Astrocyte (in vitro differentiated cells and primary cell): ENCODE measurements at regions not wholly inside any gene's neighbourhood (a gene's known extent, or its start where the extent isn't known, plus 50 kb on each side); places are given as distances from the start of the nearest gene placed in this dataset.

ENCODE experiments used
- DNase-seq: peaks from one replicate; pipeline ENCODE4 v3.0.0-alpha.2; 2010; ENCODE audit warnings: low read depth
- FAIRE-seq: peaks from 2 replicates; lab custom pipeline; 2011; peaks lifted over from hg19 to GRCh38; lab: Jason Lieb, UNC
- H2AFZ ChIP-seq: 2 replicates; pipeline ENCODE4 v1.6.0; 2012; ENCODE audit warnings: low read depth, low read length, inconsistent platforms
- H3K27ac ChIP-seq: 2 replicates; pipeline ENCODE4 v1.5.1; 2011; ENCODE audit warnings: low read depth, low read length, inconsistent platforms
- H3K27me3 ChIP-seq: 2 replicates; pipeline ENCODE4 v1.6.0; 2011; ENCODE audit warnings: low read length, inconsistent platforms; ENCODE audit not compliant: insufficient read depth
- H3K36me3 ChIP-seq: 2 replicates; pipeline ENCODE4 v1.5.1; 2011; ENCODE audit warnings: low read length, inconsistent platforms; ENCODE audit not compliant: insufficient read depth
- H3K4me1 ChIP-seq: 2 replicates; pipeline ENCODE4 v1.5.1; 2011; ENCODE audit warnings: low read length, inconsistent platforms; ENCODE audit not compliant: insufficient read depth
- H3K4me2 ChIP-seq: 2 replicates; pipeline ENCODE4 v1.6.0; 2012; ENCODE audit warnings: low read length, inconsistent platforms
- H3K4me3 ChIP-seq: 2 replicates; pipeline ENCODE4 v1.5.1; 2011; ENCODE audit warnings: low read depth, mild to moderate bottlenecking, low read length, inconsistent platforms; ENCODE audit not compliant: insufficient read depth
- H3K79me2 ChIP-seq: 2 replicates; pipeline ENCODE4 v1.6.0; 2012; ENCODE audit warnings: mild to moderate bottlenecking, low read length, inconsistent platforms; ENCODE audit not compliant: insufficient read depth
- H3K9ac ChIP-seq: 2 replicates; pipeline ENCODE4 v1.6.0; 2012; ENCODE audit warnings: mild to moderate bottlenecking, low read length, inconsistent platforms
- H3K9me3 ChIP-seq: 2 replicates; pipeline ENCODE4 v1.5.1; 2012; ENCODE audit warnings: low read depth, mild to moderate bottlenecking, low read length, inconsistent platforms; ENCODE audit not compliant: insufficient read depth
- H4K20me1 ChIP-seq: 2 replicates; pipeline ENCODE4 v1.6.0; 2012; ENCODE audit warnings: low read length, inconsistent platforms; ENCODE audit not compliant: insufficient read depth
- H3K27ac Mint-ChIP-seq: one replicate; pipeline ENCODE4 v1.8.0; 2021; ENCODE audit warnings: mild to moderate bottlenecking, mixed read lengths; ENCODE audit not compliant: unreplicated experiment
- H3K27me3 Mint-ChIP-seq: one replicate; pipeline ENCODE4 v1.8.0; 2021; ENCODE audit warnings: low read depth, mixed read lengths; ENCODE audit not compliant: unreplicated experiment
- H3K36me3 Mint-ChIP-seq: one replicate; pipeline ENCODE4 v1.8.0; 2021; ENCODE audit warnings: low read depth, mixed read lengths; ENCODE audit not compliant: unreplicated experiment
- H3K4me1 Mint-ChIP-seq: one replicate; pipeline ENCODE4 v1.8.0; 2021; ENCODE audit warnings: low read depth, mixed read lengths; ENCODE audit not compliant: unreplicated experiment
- H3K4me3 Mint-ChIP-seq: one replicate; pipeline ENCODE4 v1.8.0; 2021; ENCODE audit warnings: mild to moderate bottlenecking, moderate library complexity, mixed read lengths; ENCODE audit not compliant: unreplicated experiment
- H3K9me3 Mint-ChIP-seq: one replicate; pipeline ENCODE4 v1.8.0; 2021; ENCODE audit warnings: mild to moderate bottlenecking, mixed read lengths; ENCODE audit not compliant: unreplicated experiment
- CTCF ChIP-seq: IDR thresholded peaks from 2 replicates; pipeline ENCODE4 v1.5.1; 2011; ENCODE audit warnings: low read depth, mild to moderate bottlenecking, inconsistent platforms, low read length, moderate library complexity; ENCODE audit not compliant: insufficient read depth
- EZH2 ChIP-seq: IDR thresholded peaks from 2 replicates; pipeline ENCODE4 v1.6.1; 2012; ENCODE audit warnings: mild to moderate bottlenecking, low read length, inconsistent platforms; ENCODE audit not compliant: insufficient read depth

- Histone ChIP-seq H3K9ac (no peak overlapping the region), H3K4me3 (no peak overlapping the region), H3K27me3 (no peaks in the 10 kb centered on the region), H2AFZ (no peak overlapping the region), H3K27ac (no peak overlapping the region), H4K20me1 (no peaks in the 10 kb centered on the region), H3K79me2 (no peaks in the 10 kb centered on the region), H3K9me3 (no peaks in the 10 kb centered on the region), H3K4me2 (no peak overlapping the region), H3K36me3 (no peaks in the 10 kb centered on the region), H3K4me1 (no peaks in the 10 kb centered on the region)
- Mint-ChIP-seq H3K36me3 (no peaks in the 10 kb centered on the region), H3K9me3 (no peaks in the 10 kb centered on the region), H3K4me3 (no peak overlapping the region), H3K4me1 (peaks cover 5% of the 10 kb centered on the region), H3K27me3 (no peaks in the 10 kb centered on the region), H3K27ac (no peak overlapping the region)
- FAIRE-seq (no peak), DNase-seq (no peak)
- no peak for TF ChIP-seq EZH2
- TF ChIP-seq CTCF, result no peak
These were observed 789.0 kb downstream of the TECRL start for GRCh38 chr4:63620271-63620670.

- Histone ChIP-seq H3K27ac (no peak overlapping the region), H3K79me2 (no peaks in the 10 kb centered on the region), H3K9me3 (no peaks in the 10 kb centered on the region), H3K4me2 (no peak overlapping the region), H3K4me1 (no peaks in the 10 kb centered on the region), H3K9ac (no peak overlapping the region), H3K4me3 (no peak overlapping the region), H3K36me3 (no peaks in the 10 kb centered on the region), H3K27me3 (no peaks in the 10 kb centered on the region), H2AFZ (no peak overlapping the region), H4K20me1 (no peaks in the 10 kb centered on the region)
- no peaks in the 10 kb centered on the region for H3K36me3 Mint-ChIP-seq
- no peak overlapping the region for H3K27ac Mint-ChIP-seq
- FAIRE-seq (no peak), DNase-seq (no peak)
- no peaks in the 10 kb centered on the region for H3K27me3 Mint-ChIP-seq
- TF ChIP-seq CTCF, result no peak
- TF ChIP-seq EZH2, result no peak
- H3K4me3 Mint-ChIP-seq, result no peak overlapping the region
- H3K9me3 Mint-ChIP-seq, result no peaks in the 10 kb centered on the region
- H3K4me1 Mint-ChIP-seq, result peaks cover 5% of the 10 kb centered on the region
These were observed 789.5 kb downstream of the TECRL start for GRCh38 chr4:63619771-63620170.

- Histone ChIP-seq H3K27me3 (no peaks in the 10 kb centered on the region), H3K4me3 (no peak overlapping the region), H3K79me2 (no peaks in the 10 kb centered on the region), H3K4me1 (no peaks in the 10 kb centered on the region), H3K36me3 (no peaks in the 10 kb centered on the region), H3K9me3 (no peaks in the 10 kb centered on the region), H3K9ac (no peak overlapping the region), H2AFZ (no peak overlapping the region), H4K20me1 (no peaks in the 10 kb centered on the region), H3K4me2 (no peak overlapping the region), H3K27ac (no peak overlapping the region)
- H3K27me3 Mint-ChIP-seq, result no peaks in the 10 kb centered on the region
- DNase-seq (no peak), FAIRE-seq (no peak)
- no peaks in the 10 kb centered on the region for H3K36me3 Mint-ChIP-seq
- H3K27ac Mint-ChIP-seq, result no peak overlapping the region
- TF ChIP-seq CTCF (no peak), EZH2 (no peak)
- H3K4me1 Mint-ChIP-seq, result peaks cover 5% of the 10 kb centered on the region
- no peaks in the 10 kb centered on the region for H3K9me3 Mint-ChIP-seq
- no peak overlapping the region for H3K4me3 Mint-ChIP-seq
These were observed 790.1 kb downstream of the TECRL start for GRCh38 chr4:63618883-63619718.
